Mesenchymal stem cell (in vitro differentiated cells and primary cell): ENCODE measurements at regions not wholly inside any gene's neighbourhood (a gene's known extent, or its start where the extent isn't known, plus 50 kb on each side); places are given as distances from the start of the nearest gene placed in this dataset.

Experiments
- DNase-seq: peaks from one replicate; pipeline ENCODE4 v3.0.0-alpha.2; 2013
- H2AFZ ChIP-seq: one replicate; pipeline ENCODE4 v1.6.1; 2013; ENCODE audit warnings: low read depth, mild to moderate bottlenecking, control low read depth, inconsistent platforms, low read length, moderate library complexity
- H2AK5ac ChIP-seq: 2 replicates; pipeline ENCODE4 v1.6.1; 2013; ENCODE audit warnings: low read length, moderate library complexity, mild to moderate bottlenecking, inconsistent platforms; ENCODE audit not compliant: severe bottlenecking
- H2BK120ac ChIP-seq: one replicate; pipeline ENCODE4 v1.6.1; 2013; ENCODE audit warnings: low read depth, mild to moderate bottlenecking, inconsistent platforms, low read length, moderate library complexity
- H2BK12ac ChIP-seq, 2 experiments: one replicate each; pipeline ENCODE4 v1.6.1; 2013; ENCODE audit warnings: inconsistent platforms in 2 of 2, low read length in 2 of 2, mild to moderate bottlenecking in 2 of 2, moderate library complexity in 2 of 2, control low read depth in 1 of 2
- H2BK15ac ChIP-seq: one replicate; pipeline ENCODE4 v1.6.1; 2013; ENCODE audit warnings: mild to moderate bottlenecking, low read depth, inconsistent platforms; ENCODE audit not compliant: poor library complexity, severe bottlenecking
- H2BK5ac ChIP-seq: 2 replicates; pipeline ENCODE4 v1.6.1; 2013; ENCODE audit warnings: low read depth, mild to moderate bottlenecking, low read length, control low read depth, inconsistent platforms; ENCODE audit not compliant: poor library complexity, severe bottlenecking
- H3K14ac ChIP-seq, 2 experiments: one replicate each; pipeline ENCODE4 v1.6.1; 2013; ENCODE audit warnings: inconsistent platforms in 2 of 2, low read length in 2 of 2, control low read depth in 1 of 2, mild to moderate bottlenecking in 1 of 2, moderate library complexity in 1 of 2
- H3K18ac ChIP-seq, 2 experiments: one replicate each; pipeline ENCODE4 v1.6.1; 2013; ENCODE audit warnings: inconsistent platforms in 2 of 2, low read length in 2 of 2, control low read depth in 1 of 2, low read depth in 1 of 2, mild to moderate bottlenecking in 1 of 2
- H3K23ac ChIP-seq, 2 experiments: one replicate each; pipeline ENCODE4 v1.6.1; 2013; ENCODE audit warnings: inconsistent platforms in 2 of 2, low read length in 2 of 2, mild to moderate bottlenecking in 2 of 2, moderate library complexity in 2 of 2, control low read depth in 1 of 2
- H3K27ac ChIP-seq: 2 replicates; pipeline ENCODE4 v1.5.1; 2013; ENCODE audit warnings: mild to moderate bottlenecking, moderate library complexity, low read length, control low read depth, inconsistent platforms; ENCODE audit not compliant: poor library complexity, severe bottlenecking
- H3K27me3 ChIP-seq, 2 experiments: 2 replicates each; pipeline versions ENCODE4 v1.6.1 to v1.7.0; 2013; ENCODE audit warnings: low read length in 2 of 2, mild to moderate bottlenecking in 2 of 2, moderate library complexity in 2 of 2, control low read depth in 1 of 2, inconsistent platforms in 1 of 2; ENCODE audit not compliant: control insufficient read depth in 1 of 2, insufficient read depth in 1 of 2
- H3K36me3 ChIP-seq, 2 experiments: 2 replicates each; pipeline versions ENCODE4 v1.6.1 to v1.7.0; 2013; ENCODE audit warnings: low read length in 2 of 2, control low read depth in 1 of 2, inconsistent platforms in 1 of 2, low read depth in 1 of 2, mild to moderate bottlenecking in 1 of 2; ENCODE audit not compliant: insufficient read depth in 2 of 2, control insufficient read depth in 1 of 2
- H3K4ac ChIP-seq, 2 experiments: one replicate each; pipeline ENCODE4 v1.6.1; 2013; ENCODE audit warnings: inconsistent platforms in 2 of 2, low read length in 2 of 2, mild to moderate bottlenecking in 2 of 2, moderate library complexity in 2 of 2, control low read depth in 1 of 2, low read depth in 1 of 2
- H3K4me1 ChIP-seq: 2 replicates; pipeline ENCODE4 v1.6.1; 2013; ENCODE audit warnings: low read depth, low read length, control low read depth; ENCODE audit not compliant: control insufficient read depth, insufficient read depth
- H3K4me2 ChIP-seq: 2 replicates; pipeline ENCODE4 v1.6.1; 2013; ENCODE audit warnings: low read length, mild to moderate bottlenecking, inconsistent platforms; ENCODE audit not compliant: poor library complexity, severe bottlenecking
- H3K4me3 ChIP-seq, 2 experiments: 2 replicates each; pipeline versions ENCODE4 v1.5.1 to v1.7.0; 2013; ENCODE audit warnings: low read length in 2 of 2, mild to moderate bottlenecking in 2 of 2, control low read depth in 1 of 2, low read depth in 1 of 2; ENCODE audit not compliant: insufficient read depth in 1 of 2
- H3K79me1 ChIP-seq: replicated peaks from 2 replicates; pipeline ENCODE4 v1.6.1; 2013; ENCODE audit warnings: mild to moderate bottlenecking, control low read depth, low read length, inconsistent platforms; ENCODE audit not compliant: poor library complexity, severe bottlenecking
- H3K9ac ChIP-seq: 2 replicates; pipeline ENCODE4 v1.7.0; 2013; ENCODE audit warnings: mild to moderate bottlenecking, low read length, moderate library complexity
- H3K9me3 ChIP-seq: 2 replicates; pipeline ENCODE4 v1.7.0; 2013; ENCODE audit warnings: mild to moderate bottlenecking, low read length; ENCODE audit not compliant: control insufficient read depth
- H4K8ac ChIP-seq: one replicate; pipeline ENCODE4 v1.6.1; 2013; ENCODE audit warnings: inconsistent platforms, mild to moderate bottlenecking, low read length, moderate library complexity
- H4K91ac ChIP-seq: one replicate; pipeline ENCODE4 v1.6.1; 2013; ENCODE audit warnings: mild to moderate bottlenecking, low read length, inconsistent platforms
- WGBS: methylation state at CpG from one replicate; pipeline ENCODE4 v1.1.7; 2013; ENCODE audit warnings: mixed read lengths; 5-methylcytosine and 5-hydroxymethylcytosine counted together

- Histone ChIP-seq H3K36me3 (no peaks in the 10 kb centered on the region), H3K4me1 (no peaks in the 10 kb centered on the region), H3K4me2 (no peak overlapping the region), H3K9me3 (no peaks in the 10 kb centered on the region), H2AK5ac (no peak overlapping the region), H2BK15ac (no peak overlapping the region), H3K4me3 (no peak overlapping the region), H2BK120ac (no peak overlapping the region), H4K91ac (no peak overlapping the region), H3K9ac (no peak overlapping the region), H3K18ac (no peak overlapping the region), H2BK12ac (no peak overlapping the region), H2AFZ (no peak overlapping the region), H3K14ac (no peak overlapping the region), H3K4ac (no peak overlapping the region), H3K79me1 (no peaks in the 10 kb centered on the region), H3K27ac (no peak overlapping the region), H4K8ac (no peak overlapping the region), H3K27me3 (no peaks in the 10 kb centered on the region), H3K23ac (no peak overlapping the region), H2BK5ac (no peak overlapping the region)
- no peak for DNase-seq
- 97% methylated on average over 5 of the region's 6 CpGs for WGBS
Observed at GRCh38 chr7:65225422-65226006, 148.1 kb upstream of the ZNF92 start.

DNA sequence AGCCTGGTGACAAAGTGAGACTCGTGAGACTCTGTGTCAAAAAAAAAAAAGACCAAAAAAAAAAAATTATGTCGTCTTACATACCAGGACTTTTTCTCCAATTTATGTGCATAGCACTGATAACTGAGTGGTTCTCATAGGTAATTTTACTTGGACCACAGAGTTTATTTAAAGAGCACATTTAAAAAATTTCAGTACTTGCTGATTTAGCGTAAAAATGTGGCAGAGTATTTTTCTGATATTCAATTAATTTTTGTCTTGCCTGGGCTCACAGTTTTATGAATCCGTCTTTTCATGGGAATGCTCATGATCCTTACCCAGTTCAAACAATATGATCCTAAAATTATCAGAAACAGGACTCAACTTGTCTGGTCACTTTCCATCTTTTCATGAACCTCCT lies 151.0 kb upstream of the ZNF92 start:
- Histone ChIP-seq H3K27ac (no peak overlapping the region), H2BK15ac (no peak overlapping the region), H4K8ac (no peak overlapping the region), H3K14ac (no peak overlapping the region), H4K91ac (no peak overlapping the region), H3K4me3 (no peak overlapping the region), H3K4me1 (no peaks in the 10 kb centered on the region), H2AK5ac (no peak overlapping the region), H2BK120ac (no peak overlapping the region), H2BK5ac (no peak overlapping the region), H2BK12ac (no peak overlapping the region), H3K23ac (no peak overlapping the region), H3K9ac (no peak overlapping the region), H3K4me2 (no peak overlapping the region), H3K27me3 (no peaks in the 10 kb centered on the region), H3K36me3 (no peaks in the 10 kb centered on the region), H3K18ac (no peak overlapping the region), H3K79me1 (no peaks in the 10 kb centered on the region), H3K9me3 (no peaks in the 10 kb centered on the region), H2AFZ (no peak overlapping the region), H3K4ac (no peak overlapping the region)
- WGBS, result 92% methylated on average over 3 of the region's 4 CpGs
- DNase-seq, result no peak

GRCh38 chr7:65221683-65222082 lies 152.0 kb upstream of the ZNF92 start:
- H3K4me3 ChIP-seq, result no peak overlapping the region
- no peak overlapping the region for H2AK5ac ChIP-seq
- H2BK5ac ChIP-seq, result no peak overlapping the region
- no peak overlapping the region for H4K91ac ChIP-seq
- H3K9ac ChIP-seq, result no peak overlapping the region
- H3K4ac ChIP-seq, result no peak overlapping the region
- H2AFZ ChIP-seq, result no peak overlapping the region
- no peak overlapping the region for H3K14ac ChIP-seq
- no peak overlapping the region for H2BK120ac ChIP-seq
- DNase-seq, result no peak
- H4K8ac ChIP-seq, result no peak overlapping the region
- no peak overlapping the region for H2BK15ac ChIP-seq
- H3K4me2 ChIP-seq, result no peak overlapping the region
- H3K9me3 ChIP-seq, result no peaks in the 10 kb centered on the region
- H3K18ac ChIP-seq, result no peak overlapping the region
- H3K23ac ChIP-seq, result no peak overlapping the region
- no peaks in the 10 kb centered on the region for H3K4me1 ChIP-seq
- no peaks in the 10 kb centered on the region for H3K27me3 ChIP-seq
- no peak overlapping the region for H3K27ac ChIP-seq
- WGBS, result 100% methylated on average over 2 of the region's 3 CpGs
- H3K36me3 ChIP-seq, result no peaks in the 10 kb centered on the region
- H2BK12ac ChIP-seq, result no peak overlapping the region
- no peaks in the 10 kb centered on the region for H3K79me1 ChIP-seq

DNA sequence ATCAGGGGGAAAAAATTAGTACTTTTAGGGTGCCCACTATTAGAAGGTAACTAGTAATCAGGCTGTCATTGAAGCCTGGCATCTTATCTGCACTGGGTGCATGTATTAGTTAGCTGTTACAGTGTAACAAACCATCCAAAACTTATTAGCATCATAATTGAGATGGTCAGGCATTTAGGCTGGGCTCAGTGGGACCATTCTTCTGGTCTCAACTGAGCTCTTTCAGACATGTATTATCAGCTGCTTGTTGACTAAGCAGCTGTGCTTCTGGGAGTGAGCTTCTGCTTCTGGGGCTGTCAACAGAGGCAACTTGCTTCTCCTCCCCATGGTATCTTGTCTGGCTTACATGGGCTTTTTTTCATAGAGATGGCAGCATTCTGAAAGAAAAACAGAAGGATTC lies 154.0 kb upstream of the ZNF92 start:
- Histone ChIP-seq H2AK5ac (no peak overlapping the region), H2BK5ac (no peak overlapping the region), H3K9me3 (no peaks in the 10 kb centered on the region), H2BK15ac (no peak overlapping the region), H3K4me3 (no peak overlapping the region), H3K4me1 (no peaks in the 10 kb centered on the region), H2BK120ac (no peak overlapping the region), H2BK12ac (no peak overlapping the region), H3K27me3 (no peaks in the 10 kb centered on the region), H4K91ac (no peak overlapping the region), H3K18ac (no peak overlapping the region), H3K79me1 (no peaks in the 10 kb centered on the region), H3K9ac (no peak overlapping the region), H3K4me2 (no peak overlapping the region), H3K36me3 (no peaks in the 10 kb centered on the region), H3K27ac (no peak overlapping the region), H3K14ac (no peak overlapping the region), H3K4ac (no peak overlapping the region), H4K8ac (no peak overlapping the region), H2AFZ (no peak overlapping the region), H3K23ac (no peak overlapping the region)
- DNase-seq, result no peak
